HepG2 (cell line): ENCODE measurements at regions not wholly inside any gene's neighbourhood (a gene's known extent, or its start where the extent isn't known, plus 50 kb on each side); places are given as distances from the start of the nearest gene placed in this dataset.

Experiments
- ATAC-seq: fragments of 200-7000 bp; cut with Tn5 transposase; 3 replicates; pipeline ENCODE4 v1.9.1; 2020; ENCODE audit warnings: mild to moderate bottlenecking, moderate library complexity
- BruUV-seq: library from RNA; stranded (reverse); fragments of 400-500 nt; replicated peaks from 2 replicates; lab custom pipeline; 2021; lab: Mats Ljungman, UMichigan
- CTCF ChIA-PET: fragments of 300-600 bp; formaldehyde crosslinking; extraction: SDS; loops from one replicate; lab custom pipeline; 2021; ENCODE audit warnings: low total read pairs, inconsistent platforms, low intra/inter-chr PET ratio; lab: Yijun Ruan, JAX
- POLR2A ChIA-PET: fragments of 350-600 bp; sonication (Branson Sonifier 250); formaldehyde crosslinking; loops from one replicate; lab custom pipeline; 2020; ENCODE audit warnings: antibody characterized with exemption, inconsistent platforms; lab: Yijun Ruan, JAX
- DNase-seq: peaks from one replicate; pipeline ENCODE4 v3.0.0-alpha.2; 2015; ENCODE audit warnings: low spot score
- FAIRE-seq: peaks from 3 replicates; lab custom pipeline; 2011; peaks lifted over from hg19 to GRCh38; lab: Jason Lieb, UNC
- H2AFZ ChIP-seq: one replicate; pipeline ENCODE4 v1.6.1; 2011; ENCODE audit warnings: low read length, inconsistent platforms
- H3K27ac ChIP-seq: fragments of 300-600 bp; 3 replicates; pipeline ENCODE4 v1.8.0; 2011; ENCODE audit warnings: mixed run types, mild to moderate bottlenecking, mixed read lengths, low read length, inconsistent platforms; ENCODE audit not compliant: insufficient read depth; ENCODE audit errors: extremely low read length
- H3K27me3 ChIP-seq, 2 experiments: fragments of 200-600 bp in 1 of 2; 2 replicates in 1 of 2; 3 replicates in 1 of 2; pipeline versions ENCODE4 v1.6.0 to v1.8.0; 2011; ENCODE audit warnings: low read length in 2 of 2, mild to moderate bottlenecking in 2 of 2, moderate library complexity in 2 of 2, inconsistent platforms in 1 of 2; ENCODE audit not compliant: insufficient read depth in 2 of 2, control insufficient read depth in 1 of 2
- H3K36me3 ChIP-seq, 2 experiments: fragments of 200-600 bp in 1 of 2; replicated peaks in 1 of 2; 2 replicates in 1 of 2; 3 replicates in 1 of 2; pipeline versions ENCODE4 v1.5.1 to v1.8.0; 2011; ENCODE audit warnings: low read length in 2 of 2, inconsistent platforms in 1 of 2; ENCODE audit not compliant: insufficient read depth in 2 of 2, control insufficient read depth in 1 of 2
- H3K4me1 ChIP-seq: 2 replicates; pipeline ENCODE4 v1.5.1; 2012; ENCODE audit warnings: low read length, inconsistent platforms; ENCODE audit not compliant: insufficient read depth
- H3K4me2 ChIP-seq: 2 replicates; pipeline ENCODE4 v1.6.0; 2011; ENCODE audit warnings: low read depth, low read length, inconsistent platforms
- H3K4me3 ChIP-seq, 3 experiments: fragments of 200-600 bp in 1 of 3; sonication (generic), shearing (Covaris generic) in 1 of 3; replicated peaks in 1 of 3; 2 replicates each; pipeline ENCODE4 v1.5.1; 2011 to 2016; ENCODE audit warnings: low read length in 3 of 3, inconsistent platforms in 2 of 3, low read depth in 2 of 3, mild to moderate bottlenecking in 2 of 3, control low read depth in 1 of 3, mixed read lengths in 1 of 3; ENCODE audit not compliant: insufficient read depth in 1 of 3
- H3K79me2 ChIP-seq: one replicate; pipeline ENCODE4 v1.6.1; 2011; ENCODE audit warnings: low read length, inconsistent platforms; ENCODE audit not compliant: insufficient read depth
- H3K9ac ChIP-seq: 2 replicates; pipeline ENCODE4 v1.6.0; 2011; ENCODE audit warnings: mild to moderate bottlenecking, low read depth, low read length, inconsistent platforms; ENCODE audit not compliant: insufficient read depth
- H3K9me3 ChIP-seq: 2 replicates; pipeline ENCODE4 v1.5.1; 2012; ENCODE audit warnings: mild to moderate bottlenecking, low read length
- H4K20me1 ChIP-seq: 2 replicates; pipeline ENCODE4 v1.6.0; 2011; ENCODE audit warnings: inconsistent platforms, mild to moderate bottlenecking, low read length, moderate library complexity; ENCODE audit not compliant: insufficient read depth
- HES4 ChIP-seq: sonication (generic); formaldehyde crosslinking; IDR thresholded peaks from 2 replicates; pipeline ENCODE4 v1.9.0; 2021; ENCODE audit warnings: mild to moderate bottlenecking, missing genetic modification reagents, borderline replicate concordance
- HMG20A ChIP-seq: IDR thresholded peaks from 2 replicates; pipeline ENCODE4 v1.6.1; 2016; ENCODE audit warnings: borderline replicate concordance
- HNRNPLL ChIP-seq: fragments of 200-400 bp; formaldehyde crosslinking; IDR thresholded peaks from 2 replicates; pipeline ENCODE4 v1.6.1; 2017; ENCODE audit warnings: mild to moderate bottlenecking, low read depth, low read length; ENCODE audit not compliant: poor library complexity, severe bottlenecking
- IRF2 ChIP-seq: IDR thresholded peaks from 2 replicates; pipeline ENCODE4 v1.6.1; 2018; ENCODE audit warnings: missing genetic modification reagents, missing compliant biosample characterization
- JUNB ChIP-seq: sonication (generic); formaldehyde crosslinking; IDR thresholded peaks from 2 replicates; pipeline ENCODE4 v1.8.0; 2022; ENCODE audit warnings: missing genetic modification reagents, mild to moderate bottlenecking, borderline replicate concordance
- MXI1 ChIP-seq: IDR thresholded peaks from 3 replicates; pipeline ENCODE4 v1.6.1; 2012; ENCODE audit warnings: low read depth, low read length, inconsistent platforms, borderline replicate concordance
- MZF1 ChIP-seq: sonication (generic); formaldehyde crosslinking; IDR thresholded peaks from 2 replicates; pipeline ENCODE4 v1.8.1; 2023; ENCODE audit warnings: mild to moderate bottlenecking, missing genetic modification reagents, borderline replicate concordance
- NFE2L1 ChIP-seq: sonication (generic); formaldehyde crosslinking; IDR thresholded peaks from 2 replicates; pipeline ENCODE4 v1.4.0; 2020; ENCODE audit warnings: missing genetic modification reagents, mild to moderate bottlenecking, borderline replicate concordance
- NFKBIZ ChIP-seq: IDR thresholded peaks from 2 replicates; pipeline ENCODE4 v1.6.1; 2018; ENCODE audit warnings: missing genetic modification reagents, missing compliant biosample characterization
- RAD21 ChIP-seq: fragments of 450-650 bp; formaldehyde crosslinking; IDR thresholded peaks from 2 replicates; pipeline ENCODE4 v1.5.0; 2020; ENCODE audit warnings: mild to moderate bottlenecking
- TBX2 ChIP-seq: sonication (generic); formaldehyde crosslinking; IDR thresholded peaks from 2 replicates; pipeline ENCODE4 v1.5.0; 2020; ENCODE audit warnings: missing genetic modification reagents, mild to moderate bottlenecking, borderline replicate concordance
- TEAD2 ChIP-seq: sonication (generic); formaldehyde crosslinking; IDR thresholded peaks from 2 replicates; pipeline ENCODE4 v1.9.0; 2021; ENCODE audit warnings: missing genetic modification reagents
- U2AF2 ChIP-seq: fragments of 200-400 bp; formaldehyde crosslinking; IDR thresholded peaks from 2 replicates; pipeline ENCODE4 v1.6.1; 2017; ENCODE audit warnings: low read depth, mild to moderate bottlenecking, low read length
- ZBTB44 ChIP-seq: sonication (generic); formaldehyde crosslinking; IDR thresholded peaks from 2 replicates; pipeline ENCODE4 v1.4.0; 2020; ENCODE audit warnings: missing genetic modification reagents
- ZFYVE20 ChIP-seq: sonication (generic); formaldehyde crosslinking; IDR thresholded peaks from 2 replicates; pipeline ENCODE4 v1.8.0; 2023; ENCODE audit warnings: low read depth, mild to moderate bottlenecking, moderate library complexity, missing genetic modification reagents, borderline replicate concordance
- ZKSCAN1 ChIP-seq: fragments of 150-350 bp; IDR thresholded peaks from 2 replicates; pipeline ENCODE4 v1.6.1; 2014; ENCODE audit warnings: low read length
- ZNF124 ChIP-seq: sonication (generic); formaldehyde crosslinking; IDR thresholded peaks from 2 replicates; pipeline ENCODE4 v1.4.0; 2020; ENCODE audit warnings: missing genetic modification reagents
- ZNF251 ChIP-seq: sonication (generic); formaldehyde crosslinking; IDR thresholded peaks from 2 replicates; pipeline ENCODE4 v1.9.0; 2021; ENCODE audit warnings: mild to moderate bottlenecking, missing genetic modification reagents
- ZNF672 ChIP-seq: sonication (generic); formaldehyde crosslinking; IDR thresholded peaks from 2 replicates; pipeline ENCODE4 v1.8.1; 2022; ENCODE audit warnings: missing genetic modification reagents
- ZNF713 ChIP-seq: sonication (generic); formaldehyde crosslinking; IDR thresholded peaks from 2 replicates; pipeline ENCODE4 v1.4.0; 2020; ENCODE audit warnings: mild to moderate bottlenecking, missing genetic modification reagents
- ZNF749 ChIP-seq: sonication (generic); formaldehyde crosslinking; IDR thresholded peaks from 2 replicates; pipeline ENCODE4 v1.8.0; 2022; ENCODE audit warnings: mild to moderate bottlenecking, missing genetic modification reagents, moderate library complexity, borderline replicate concordance
- WGBS: methylation state at CpG from one replicate; pipeline ENCODE4 v1.1.6; 2017; ENCODE audit warnings: low lambda C conversion rate; 5-methylcytosine and 5-hydroxymethylcytosine counted together
- in situ Hi-C: cut with HindIII; loops from 2 replicates; pipeline ENCODE4 v1.10.0; 2017; ENCODE audit warnings: low pct_unique_long_range_greater_than_20kb; ENCODE audit not compliant: extremely low pct_ligation_motif_present
- intact Hi-C: fragments of 100-400 bp; cut with micrococcal nuclease; formaldehyde crosslinking; loops from one replicate; pipeline ENCODE4 v1.10.0; 2022; ENCODE audit not compliant: unreplicated experiment

- no peak for TF ChIP-seq ZNF124 (CRISPR knock-in tag)
- no peak for TF ChIP-seq HNRNPLL
- TF ChIP-seq ZNF251 (CRISPR knock-in tag), result no peak
- TF ChIP-seq JUNB (CRISPR knock-in tag), result no peak
- TF ChIP-seq ZNF713 (CRISPR knock-in tag), result no peak
- TF ChIP-seq U2AF2, result no peak
- TF ChIP-seq, all 625 proteins: peak for 0
- intact Hi-C loops, result no loop called here
- H3K27me3 ChIP-seq, result no peaks in the 10 kb centered on the region
- no peak overlapping the region for H3K4me2 ChIP-seq
- ATAC-seq (no peak), FAIRE-seq (no peak), DNase-seq (no peak)
- no peak overlapping the region for H2AFZ ChIP-seq
- no peaks in the 10 kb centered on the region for H4K20me1 ChIP-seq
- H3K79me2 ChIP-seq, result no peaks in the 10 kb centered on the region
- in situ Hi-C loops, result no loop called here
- POLR2A ChIA-PET, result no interaction called here
- WGBS, result 0% methylated on average over 3 of the region's 3 CpGs
- no peaks in the 10 kb centered on the region for H3K4me1 ChIP-seq
- CTCF ChIA-PET, result no interaction called here
- H3K4me3 ChIP-seq, result no peak overlapping the region
- no peaks in the 10 kb centered on the region for H3K36me3 ChIP-seq
- no peak overlapping the region for H3K9ac ChIP-seq
- no TSS peak for BruUV-seq
- no peaks in the 10 kb centered on the region for H3K9me3 ChIP-seq
- no peak overlapping the region for H3K27ac ChIP-seq
Observed at GRCh38 chr12:58367041-58367440, 425.7 kb downstream of the ATP23 start.

- no peak overlapping the region for H3K4me3 ChIP-seq
- FAIRE-seq (no peak), ATAC-seq (no peak), DNase-seq (no peak)
- no peaks in the 10 kb centered on the region for H3K27me3 ChIP-seq
- intact Hi-C loops, result no loop called here
- H3K79me2 ChIP-seq, result no peaks in the 10 kb centered on the region
- no peak overlapping the region for H2AFZ ChIP-seq
- TF ChIP-seq TEAD2 (CRISPR knock-in tag), result no peak
- no peak for TF ChIP-seq IRF2 (CRISPR knock-in tag)
- no peak for TF ChIP-seq TBX2
- no peak for TF ChIP-seq NFKBIZ (CRISPR knock-in tag)
- no peak for TF ChIP-seq MZF1 (CRISPR knock-in tag)
- no peak for TF ChIP-seq ZBTB44
- no peak for TF ChIP-seq HMG20A (CRISPR knock-in tag)
- TF ChIP-seq HES4 (CRISPR knock-in tag), result no peak
- TF ChIP-seq MXI1, result no peak
- no peak for TF ChIP-seq NFE2L1 (CRISPR knock-in tag)
- no peak for TF ChIP-seq ZNF672 (CRISPR knock-in tag)
- TF ChIP-seq ZNF749 (CRISPR knock-in tag), result no peak
- no peak for TF ChIP-seq ZKSCAN1
- no peak for TF ChIP-seq ZFYVE20 (CRISPR knock-in tag)
- TF ChIP-seq RAD21 (CRISPR knock-in tag), result no peak
- H4K20me1 ChIP-seq, result no peaks in the 10 kb centered on the region
- no peak overlapping the region for H3K9ac ChIP-seq
- POLR2A ChIA-PET, result no interaction called here
- no peaks in the 10 kb centered on the region for H3K4me1 ChIP-seq
- in situ Hi-C loops, result no loop called here
- H3K36me3 ChIP-seq, result no peaks in the 10 kb centered on the region
- BruUV-seq, result no TSS peak
- H3K27ac ChIP-seq, result no peak overlapping the region
- CTCF ChIA-PET, result no interaction called here
- no peak overlapping the region for H3K4me2 ChIP-seq
- no peaks in the 10 kb centered on the region for H3K9me3 ChIP-seq
Observed at GRCh38 chr12:58368001-58368400, 426.6 kb downstream of the ATP23 start.
